GM19035 (cell line): ENCODE measurements at regions not wholly inside any gene's neighbourhood (a gene's known extent, or its start where the extent isn't known, plus 50 kb on each side); places are given as distances from the start of the nearest gene placed in this dataset.
"Not testable (repeated sequence)": the region's sequence is repeated elsewhere in the genome, so short reads cannot be mapped to it uniquely, and the experiment has no call there.

Experiments used
- ATAC-seq: cut with Tn5 transposase; IDR thresholded peaks from one replicate; pipeline ENCODE4 v1.9.1; 2021; ENCODE audit not compliant: unreplicated experiment

GRCh38 chr6:71049198-71049770 lies 92.4 kb upstream of the B3GAT2 start:
- no peak for ATAC-seq

- no peak for ATAC-seq
Observed at GRCh38 chr6:71053475-71053874, 96.6 kb upstream of the B3GAT2 start.

- no peak for ATAC-seq
Observed at GRCh38 chr6:71056656-71057055, 99.8 kb upstream of the B3GAT2 start.

GRCh38 chr6:71066153-71066552 lies 109.3 kb upstream of the B3GAT2 start:
- ATAC-seq, result no peak

GRCh38 chr6:71067816-71068215 lies 111.0 kb upstream of the B3GAT2 start:
- ATAC-seq, result no peak

- no peak for ATAC-seq
Observed at GRCh38 chr6:71072508-71072907, 115.6 kb upstream of the B3GAT2 start.

- no peak for ATAC-seq
Observed at GRCh38 chr6:71077655-71078054, 120.8 kb upstream of the B3GAT2 start.

- ATAC-seq, result no peak
Observed at GRCh38 chr6:71079677-71080076, 122.8 kb upstream of the B3GAT2 start.

GRCh38 chr6:71080133-71080532 lies 123.3 kb upstream of the B3GAT2 start:
- no peak for ATAC-seq

- ATAC-seq, result no peak
Observed at GRCh38 chr6:71080826-71081225, 124.0 kb upstream of the B3GAT2 start.

GRCh38 chr6:71082033-71082650 lies 125.3 kb upstream of the B3GAT2 start:
- ATAC-seq, result no peak

- ATAC-seq, result no peak
Observed at GRCh38 chr6:71083308-71083820, 126.5 kb upstream of the B3GAT2 start.

- ATAC-seq, result no peak
Observed at GRCh38 chr6:71088166-71088565, 131.3 kb upstream of the B3GAT2 start.

- ATAC-seq, result no peak
Observed at GRCh38 chr6:71090217-71090616, 133.4 kb upstream of the B3GAT2 start.

GRCh38 chr6:71091167-71091566 lies 134.3 kb upstream of the B3GAT2 start:
- ATAC-seq, result no peak

GRCh38 chr6:71091956-71092355 lies 135.1 kb upstream of the B3GAT2 start:
- no peak for ATAC-seq

- not testable (repeated sequence) for ATAC-seq
Observed at GRCh38 chr6:71097264-71097663, 140.4 kb upstream of the B3GAT2 start.

GRCh38 chr6:71099649-71100048 lies 142.8 kb upstream of the B3GAT2 start:
- ATAC-seq, result no peak

GRCh38 chr6:71103130-71103529 lies 146.3 kb upstream of the B3GAT2 start:
- no peak for ATAC-seq

- no peak for ATAC-seq
Observed at GRCh38 chr6:71103641-71104040, 146.8 kb upstream of the B3GAT2 start.

GRCh38 chr6:71106276-71106675 lies 149.4 kb upstream of the B3GAT2 start:
- no peak for ATAC-seq

GRCh38 chr6:71107911-71108420 lies 151.1 kb upstream of the B3GAT2 start:
- ATAC-seq, result no peak

- no peak for ATAC-seq
Observed at GRCh38 chr6:71114544-71114943, 157.7 kb upstream of the B3GAT2 start.
